Stomach (tissue), 8 donors: ENCODE measurements at regions not wholly inside any gene's neighbourhood (a gene's known extent, or its start where the extent isn't known, plus 50 kb on each side); places are given as distances from the start of the nearest gene placed in this dataset.
"Not testable (repeated sequence)": the region's sequence is repeated elsewhere in the genome, so short reads cannot be mapped to it uniquely, and the experiment has no call there.

Source experiments
- DNase-seq, 2 donors: peaks; one replicate each; pipeline versions ENCODE4 v3.0.0 to v3.0.0-alpha.2; 2013 to 2019
- H3K27ac ChIP-seq, 5 donors: fragments of 200-600 bp in 4 of 5; sonication (generic) in 4 of 5; one replicate each; pipeline ENCODE4 v1.5.1; 2013 to 2019; ENCODE audit warnings: mild to moderate bottlenecking in 1 of 5, moderate library complexity in 1 of 5
- H3K27me3 ChIP-seq, 3 donors: fragments of 200-600 bp; sonication (generic); one replicate each; pipeline ENCODE4 v1.5.1; 2017 to 2019; ENCODE audit warnings: mixed run types in 1 of 3
- H3K36me3 ChIP-seq, 4 donors: fragments of 200-600 bp; sonication (generic); 1 replicate in 3 of 4; 2 replicates in 1 of 4; pipeline ENCODE4 v1.5.1; 2016 to 2019
- H3K4me1 ChIP-seq, 4 donors: fragments of 200-600 bp; sonication (generic); one replicate each; pipeline ENCODE4 v1.5.1; 2016 to 2019
- H3K4me3 ChIP-seq, 4 donors: fragments of 200-600 bp; sonication (generic) in 3 of 4; one replicate each; pipeline ENCODE4 v1.5.1; 2016 to 2019; ENCODE audit warnings: mild to moderate bottlenecking in 1 of 4
- H3K9me3 ChIP-seq, 4 donors: fragments of 200-600 bp; sonication (generic); one replicate each; pipeline ENCODE4 v1.5.1; 2016 to 2019
- EP300 ChIP-seq: sonication (generic); formaldehyde crosslinking; IDR thresholded peaks from one replicate; pipeline ENCODE4 v1.6.1; 2017; ENCODE audit warnings: antibody characterized with exemption
- POLR2A ChIP-seq, 4 donors: fragments of 450-650 bp; IDR thresholded peaks; one replicate each; pipeline ENCODE4 v1.6.1; 2016; ENCODE audit warnings: antibody characterized with exemption in 4 of 4, control low read depth in 2 of 4, mild to moderate bottlenecking in 1 of 4, moderate library complexity in 1 of 4
- POLR2AphosphoS5 ChIP-seq, 3 donors: sonication (generic); formaldehyde crosslinking; IDR thresholded peaks; one replicate each; pipeline ENCODE4 v1.6.1; 2016; ENCODE audit warnings: antibody characterized with exemption in 3 of 3
- WGBS, 5 donors: extraction: QIAGEN DNeasy Blood & Tissue Kit in 3 of 5; methylation state at CpG; one replicate each; pipeline versions ENCODE4 v1.1.5 to v1.1.7; 2013 to 2018; 5-methylcytosine and 5-hydroxymethylcytosine counted together
- intact Hi-C: fragments of 100-400 bp; cut with DNase I; formaldehyde crosslinking; loops from one replicate; pipeline ENCODE4 v1.15.1; 2023; ENCODE audit warnings: low total_unique reads
- TF ChIP-seq, protein P1 (sequence below), 7 experiments: fragments of 450-650 bp in 4 of 7; fragments of 200-600 bp in 3 of 7; sonication (generic) in 3 of 7; IDR thresholded peaks; one replicate each; pipeline ENCODE4 v1.5.1; 2016 to 2019; ENCODE audit warnings: antibody characterized with exemption in 7 of 7, control low read depth in 2 of 7, mild to moderate bottlenecking in 1 of 7
- donor health status: healthy with polysubstance abuse.
- donor health status: Bipolar disorder and iron deficiency.
- donor health status: healthy.

DNA sequence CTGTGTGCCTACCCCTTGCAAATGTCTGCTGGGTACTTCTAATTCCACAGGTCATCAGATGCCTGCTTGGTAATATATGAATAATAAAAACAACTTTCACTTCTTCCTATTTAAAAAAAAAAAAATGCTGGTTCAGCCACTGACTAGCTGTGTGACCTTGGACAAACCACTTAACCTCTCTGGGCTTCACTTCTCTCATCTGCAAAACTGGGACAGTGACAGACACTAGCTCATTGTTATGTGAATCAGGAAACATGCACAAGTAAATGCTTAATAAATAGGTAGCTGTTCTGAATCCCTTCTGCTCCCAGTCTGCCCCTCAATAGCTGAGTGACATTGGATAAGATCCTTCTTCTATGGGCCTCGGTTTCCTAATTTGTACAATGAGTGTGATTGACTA is 62.6 kb upstream of the HAND1 start:
- WGBS, 5 donors, result 78 to 95% (median 86%) methylated on average over 1 of the region's 1 CpG
- Histone ChIP-seq H3K4me3 (no peak overlapping the region), H3K9me3 (no peaks in the 10 kb centered on the region), H3K27me3 (peaks cover 0 to 62% (median 9%) of the 10 kb centered on the region in 3 donors), H3K36me3 (no peaks in the 10 kb centered on the region), H3K27ac (no peak overlapping the region), H3K4me1 (peaks cover 0 to 12% (median 0%) of the 10 kb centered on the region in 4 donors)
- no peak for TF ChIP-seq POLR2A (IDR thresholded peaks at IDR 0.05)
- no peak for TF ChIP-seq POLR2AphosphoS5 (IDR thresholded peaks at IDR 0.05)
- intact Hi-C loops, result no loop called here
- DNase-seq, result no peak

DNA sequence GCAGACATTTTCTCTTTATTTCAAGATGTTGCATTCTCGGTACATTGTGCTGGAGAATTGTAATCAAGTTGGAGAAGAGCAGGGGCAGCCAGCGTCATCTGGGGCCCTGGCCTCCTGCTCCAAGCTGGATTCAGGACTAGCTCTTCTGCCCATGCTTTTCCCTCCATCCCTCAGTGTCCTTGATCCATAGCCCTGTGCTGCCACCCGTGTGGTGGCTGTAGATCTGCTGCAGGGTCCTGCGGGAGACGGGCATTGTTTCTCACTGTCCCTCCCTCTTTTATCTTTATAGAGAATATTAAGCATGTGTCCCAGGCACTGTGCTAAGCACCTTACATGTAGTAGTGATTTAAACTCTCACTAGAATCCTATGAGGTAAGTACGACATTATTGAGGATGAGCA is 60.5 kb upstream of the HAND1 start:
- 70 to 87% (median 79%) methylated on average over 6 of the region's 6 CpGs for WGBS, 5 donors

DNA sequence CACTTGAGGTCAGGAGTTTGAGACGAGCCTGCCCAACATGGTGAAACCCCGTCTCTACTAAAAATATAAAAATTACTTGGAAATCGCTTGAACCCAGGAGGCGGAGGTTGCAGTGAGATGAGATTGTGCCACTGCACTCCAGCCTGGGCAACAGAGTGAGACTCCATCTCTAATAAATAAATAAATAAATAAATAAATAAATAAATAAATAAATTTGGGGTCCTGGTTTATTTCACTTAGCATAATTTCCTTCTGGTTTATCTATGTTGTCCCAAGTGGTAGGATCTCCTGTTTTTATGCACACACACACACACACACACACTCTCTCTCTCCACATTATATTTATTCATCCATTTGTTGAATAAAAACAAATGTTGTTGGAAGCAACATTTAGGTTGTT is 58.4 kb upstream of the HAND1 start:
- H3K4me1 ChIP-seq, H3K4me3 ChIP-seq, DNase-seq, H3K27ac ChIP-seq, intact Hi-C loops, H3K9me3 ChIP-seq, H3K36me3 ChIP-seq: not testable (repeated sequence)
- peaks cover 0 to 48% (median 0%) of the 10 kb centered on the region in 3 donors for H3K27me3 ChIP-seq
- 88 to 95% (median 94%) methylated on average over 4 of the region's 4 CpGs for WGBS, 5 donors

More for the DNA sequence above, 60.5 kb upstream of the HAND1 start:
- intact Hi-C loops, result no loop called here
- Histone ChIP-seq H3K4me1 (peaks cover 0 to 12% (median 0%) of the 10 kb centered on the region in 4 donors), H3K9me3 (no peaks in the 10 kb centered on the region), H3K36me3 (no peaks in the 10 kb centered on the region), H3K27ac (no peak overlapping the region), H3K27me3 (peaks cover 0 to 58% (median 9%) of the 10 kb centered on the region in 3 donors), H3K4me3 (no peak overlapping the region)
- TF ChIP-seq POLR2AphosphoS5 (IDR thresholded peaks at IDR 0.05) (no peak), POLR2A (IDR thresholded peaks at IDR 0.05) (no peak), EP300 (no peak)
- TF ChIP-seq, protein P1, sequence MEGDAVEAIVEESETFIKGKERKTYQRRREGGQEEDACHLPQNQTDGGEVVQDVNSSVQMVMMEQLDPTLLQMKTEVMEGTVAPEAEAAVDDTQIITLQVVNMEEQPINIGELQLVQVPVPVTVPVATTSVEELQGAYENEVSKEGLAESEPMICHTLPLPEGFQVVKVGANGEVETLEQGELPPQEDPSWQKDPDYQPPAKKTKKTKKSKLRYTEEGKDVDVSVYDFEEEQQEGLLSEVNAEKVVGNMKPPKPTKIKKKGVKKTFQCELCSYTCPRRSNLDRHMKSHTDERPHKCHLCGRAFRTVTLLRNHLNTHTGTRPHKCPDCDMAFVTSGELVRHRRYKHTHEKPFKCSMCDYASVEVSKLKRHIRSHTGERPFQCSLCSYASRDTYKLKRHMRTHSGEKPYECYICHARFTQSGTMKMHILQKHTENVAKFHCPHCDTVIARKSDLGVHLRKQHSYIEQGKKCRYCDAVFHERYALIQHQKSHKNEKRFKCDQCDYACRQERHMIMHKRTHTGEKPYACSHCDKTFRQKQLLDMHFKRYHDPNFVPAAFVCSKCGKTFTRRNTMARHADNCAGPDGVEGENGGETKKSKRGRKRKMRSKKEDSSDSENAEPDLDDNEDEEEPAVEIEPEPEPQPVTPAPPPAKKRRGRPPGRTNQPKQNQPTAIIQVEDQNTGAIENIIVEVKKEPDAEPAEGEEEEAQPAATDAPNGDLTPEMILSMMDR (IDR thresholded peaks at IDR 0.05), result no peak
- DNase-seq, result no peak

DNA sequence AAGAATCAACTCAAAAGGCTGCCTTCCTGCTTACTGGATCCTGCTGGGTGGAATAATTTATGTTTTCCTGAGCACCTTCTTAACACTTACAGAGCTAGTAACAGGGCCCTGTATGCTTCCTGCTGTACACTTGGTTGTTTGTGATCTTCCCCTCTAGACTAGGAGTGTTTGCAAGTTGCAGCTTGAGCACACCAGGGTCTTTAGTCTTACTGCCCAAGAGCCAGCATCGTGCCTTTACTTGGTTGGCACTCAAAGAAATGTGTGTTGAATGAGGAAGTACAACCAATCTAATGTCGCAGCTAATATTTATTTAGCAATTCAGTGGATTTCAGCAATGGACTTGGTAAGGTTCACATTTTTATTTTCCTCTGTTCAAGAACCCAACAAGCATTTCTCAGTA is 57.5 kb upstream of the HAND1 start:
- TF ChIP-seq EP300, result no peak
- TF ChIP-seq POLR2AphosphoS5 (IDR thresholded peaks at IDR 0.05), result no peak
- no peak for TF ChIP-seq POLR2A (IDR thresholded peaks at IDR 0.05)
- TF ChIP-seq, protein P1 (IDR thresholded peaks at IDR 0.05), result no peak
- H3K27ac ChIP-seq, result no peak overlapping the region
- no peaks in the 10 kb centered on the region for H3K4me1 ChIP-seq
- 37 to 59% (median 41%) methylated on average over 2 of the region's 2 CpGs for WGBS, 5 donors
- H3K9me3 ChIP-seq, result peaks cover 0 to 10% (median 3%) of the 10 kb centered on the region in 4 donors
- H3K27me3 ChIP-seq, result peaks cover 0 to 44% (median 0%) of the 10 kb centered on the region in 3 donors
- intact Hi-C loops, result no loop called here
- no peaks in the 10 kb centered on the region for H3K36me3 ChIP-seq
- H3K4me3 ChIP-seq, result no peak overlapping the region
- DNase-seq, result no peak

DNA sequence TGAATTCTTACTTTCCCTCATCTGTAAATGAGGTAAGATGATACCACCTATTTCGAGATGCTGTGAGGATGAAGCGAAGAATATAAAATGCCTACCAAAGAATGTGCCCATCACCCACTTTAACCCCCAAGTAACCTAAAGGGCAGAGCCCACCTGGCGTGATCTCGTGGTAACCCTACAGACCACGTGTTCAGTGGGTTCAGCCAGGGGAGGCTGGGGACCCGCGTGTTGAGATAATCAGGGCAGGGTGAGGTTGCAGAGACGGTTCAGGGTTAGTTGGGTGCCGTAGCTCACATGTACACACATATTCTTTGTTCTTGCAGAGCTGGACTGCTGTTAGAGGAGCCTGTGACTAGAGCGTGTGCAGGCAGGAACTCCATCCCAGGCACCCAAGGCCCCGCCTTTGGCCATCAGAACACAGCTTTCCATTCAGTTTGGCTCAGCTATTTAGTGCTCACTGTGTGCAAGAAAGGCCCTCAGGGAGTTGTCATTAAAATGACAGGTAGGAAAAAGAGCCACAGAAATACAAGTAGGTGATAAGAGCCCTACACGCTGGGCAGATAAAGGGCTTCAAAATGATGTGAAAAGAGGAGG is 56.5 kb upstream of the HAND1 start:
- Histone ChIP-seq H3K27me3 (peaks cover 0 to 43% (median 0%) of the 10 kb centered on the region in 3 donors), H3K36me3 (no peaks in the 10 kb centered on the region), H3K9me3 (peaks cover 0 to 10% (median 3%) of the 10 kb centered on the region in 4 donors), H3K27ac (no peak overlapping the region), H3K4me1 (no peaks in the 10 kb centered on the region), H3K4me3 (no peak overlapping the region)
- no peak for DNase-seq
- 61 to 73% (median 64%) methylated on average over 11 to 12 of the region's 12 CpGs for WGBS, 5 donors
- intact Hi-C loops, result no loop called here
- TF ChIP-seq POLR2A (IDR thresholded peaks at IDR 0.05) (no peak), POLR2AphosphoS5 (IDR thresholded peaks at IDR 0.05) (no peak), EP300 (no peak)
- TF ChIP-seq, protein P1 (IDR thresholded peaks at IDR 0.05), result no peak
